Transverse colon (tissue), 4 donors: ENCODE measurements at regions not wholly inside any gene's neighbourhood (a gene's known extent, or its start where the extent isn't known, plus 50 kb on each side); places are given as distances from the start of the nearest gene placed in this dataset.
"Not testable (repeated sequence)": the region's sequence is repeated elsewhere in the genome, so short reads cannot be mapped to it uniquely, and the experiment has no call there.

Experiments used
- EP300 ChIP-seq: sonication (generic); formaldehyde crosslinking; IDR thresholded peaks from one replicate; pipeline ENCODE4 v1.6.1; 2017; ENCODE audit warnings: antibody characterized with exemption, low read depth
- POLR2A ChIP-seq: fragments of 450-650 bp; IDR thresholded peaks from one replicate; pipeline ENCODE4 v1.6.1; 2016; ENCODE audit warnings: antibody characterized with exemption, mild to moderate bottlenecking, moderate library complexity
- POLR2AphosphoS5 ChIP-seq, 3 donors: sonication (generic); formaldehyde crosslinking; IDR thresholded peaks; one replicate each; pipeline ENCODE4 v1.6.1; 2016; ENCODE audit warnings: antibody characterized with exemption in 3 of 3
- TF ChIP-seq, protein P1 (sequence below), 5 experiments: fragments of 200-600 bp in 3 of 5; fragments of 450-650 bp in 2 of 5; sonication (generic) in 3 of 5; IDR thresholded peaks; 1 replicate in 2 of 5; 2 replicates in 3 of 5; pipeline ENCODE4 v1.5.1; 2016 to 2017; ENCODE audit warnings: antibody characterized with exemption in 5 of 5, inconsistent platforms in 3 of 5, mild to moderate bottlenecking in 2 of 5, moderate library complexity in 1 of 5

DNA sequence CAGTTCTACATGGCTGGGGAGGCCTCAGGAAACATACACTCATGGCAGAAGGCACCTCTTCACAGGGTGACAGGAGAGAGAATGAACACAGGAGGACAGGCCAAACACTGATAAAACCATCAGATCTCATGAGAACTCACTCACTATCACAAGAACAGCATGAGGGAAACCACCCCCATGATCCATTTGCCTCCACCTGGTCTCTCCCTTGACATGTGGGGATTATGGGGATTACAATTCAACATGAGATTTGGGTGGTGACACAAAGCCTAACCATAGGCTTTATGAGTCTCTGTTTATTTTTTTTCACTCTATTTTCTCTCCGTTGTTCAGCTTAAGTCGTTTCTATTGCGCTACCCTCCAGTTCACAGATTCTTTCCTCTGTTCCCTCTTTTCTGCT lies 63.8 kb upstream of the GRK3 start:
- TF ChIP-seq, protein P1, sequence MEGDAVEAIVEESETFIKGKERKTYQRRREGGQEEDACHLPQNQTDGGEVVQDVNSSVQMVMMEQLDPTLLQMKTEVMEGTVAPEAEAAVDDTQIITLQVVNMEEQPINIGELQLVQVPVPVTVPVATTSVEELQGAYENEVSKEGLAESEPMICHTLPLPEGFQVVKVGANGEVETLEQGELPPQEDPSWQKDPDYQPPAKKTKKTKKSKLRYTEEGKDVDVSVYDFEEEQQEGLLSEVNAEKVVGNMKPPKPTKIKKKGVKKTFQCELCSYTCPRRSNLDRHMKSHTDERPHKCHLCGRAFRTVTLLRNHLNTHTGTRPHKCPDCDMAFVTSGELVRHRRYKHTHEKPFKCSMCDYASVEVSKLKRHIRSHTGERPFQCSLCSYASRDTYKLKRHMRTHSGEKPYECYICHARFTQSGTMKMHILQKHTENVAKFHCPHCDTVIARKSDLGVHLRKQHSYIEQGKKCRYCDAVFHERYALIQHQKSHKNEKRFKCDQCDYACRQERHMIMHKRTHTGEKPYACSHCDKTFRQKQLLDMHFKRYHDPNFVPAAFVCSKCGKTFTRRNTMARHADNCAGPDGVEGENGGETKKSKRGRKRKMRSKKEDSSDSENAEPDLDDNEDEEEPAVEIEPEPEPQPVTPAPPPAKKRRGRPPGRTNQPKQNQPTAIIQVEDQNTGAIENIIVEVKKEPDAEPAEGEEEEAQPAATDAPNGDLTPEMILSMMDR (IDR thresholded peaks at IDR 0.05): not testable (repeated sequence)
- not testable (repeated sequence) for TF ChIP-seq POLR2A; EP300; POLR2AphosphoS5 (IDR thresholded peaks at IDR 0.05)
